B cell (primary cell): ENCODE measurements at regions not wholly inside any gene's neighbourhood (a gene's known extent, or its start where the extent isn't known, plus 50 kb on each side); places are given as distances from the start of the nearest gene placed in this dataset.

ENCODE experiments used
- CTCF ChIP-seq: fragments of 200-600 bp; IDR thresholded peaks from one replicate; pipeline ENCODE4 v1.8.0; 2022; ENCODE audit warnings: antibody characterized with exemption, mild to moderate bottlenecking
- EZH2 ChIP-seq: IDR thresholded peaks from 2 replicates; pipeline ENCODE4 v1.6.1; 2012; ENCODE audit warnings: borderline replicate concordance, low read depth, mild to moderate bottlenecking, moderate library complexity, low read length; ENCODE audit not compliant: insufficient read depth, poor library complexity, severe bottlenecking

- TF ChIP-seq CTCF (no peak), EZH2 (no peak)
These were observed 1152.2 kb upstream of the CDH6 start for GRCh38 chr5:30041291-30041690.
